GM23248 (cell line): ENCODE measurements at regions not wholly inside any gene's neighbourhood (a gene's known extent, or its start where the extent isn't known, plus 50 kb on each side); places are given as distances from the start of the nearest gene placed in this dataset.
A peak's percentile ranks its signal among the peaks of the same experiment; 100 is the strongest.

Experiments used
- DNase-seq: peaks from one replicate; pipeline ENCODE4 v3.0.0-alpha.2; 2015
- H2AFZ ChIP-seq: fragments of 200-600 bp; sonication (generic); 2 replicates; pipeline ENCODE4 v1.6.1; 2016; ENCODE audit warnings: antibody characterized with exemption
- H3F3A ChIP-seq: fragments of 200-600 bp; sonication (generic); 2 replicates; pipeline ENCODE4 v1.6.1; 2016; ENCODE audit warnings: mild to moderate bottlenecking, antibody characterized with exemption, mixed run types; ENCODE audit not compliant: insufficient read depth
- H3K27ac ChIP-seq: fragments of 200-600 bp; sonication (generic); 2 replicates; pipeline ENCODE4 v1.5.1; 2016; ENCODE audit warnings: mild to moderate bottlenecking
- H3K27me3 ChIP-seq: fragments of 200-600 bp; sonication (generic); replicated peaks from 2 replicates; pipeline ENCODE4 v1.6.1; 2016; ENCODE audit warnings: mild to moderate bottlenecking; ENCODE audit not compliant: insufficient read depth
- H3K36me3 ChIP-seq: fragments of 200-600 bp; sonication (generic); 2 replicates; pipeline ENCODE4 v1.6.1; 2016; ENCODE audit warnings: low read depth, mild to moderate bottlenecking
- H3K4me1 ChIP-seq: fragments of 200-600 bp; sonication (generic); 2 replicates; pipeline ENCODE4 v1.6.1; 2016; ENCODE audit warnings: mild to moderate bottlenecking; ENCODE audit not compliant: insufficient read depth
- H3K4me2 ChIP-seq: fragments of 200-600 bp; sonication (generic); one replicate; pipeline ENCODE4 v1.6.1; 2016; ENCODE audit warnings: mild to moderate bottlenecking; ENCODE audit not compliant: unreplicated experiment
- H3K4me3 ChIP-seq: fragments of 200-600 bp; sonication (generic); 2 replicates; pipeline ENCODE4 v1.5.1; 2016; ENCODE audit warnings: mild to moderate bottlenecking
- H3K79me2 ChIP-seq: fragments of 200-600 bp; sonication (generic); 2 replicates; pipeline ENCODE4 v1.6.1; 2016; ENCODE audit warnings: mild to moderate bottlenecking; ENCODE audit not compliant: insufficient read depth
- H3K9ac ChIP-seq: fragments of 200-600 bp; sonication (generic); 2 replicates; pipeline ENCODE4 v1.6.1; 2016; ENCODE audit warnings: mild to moderate bottlenecking
- H3K9me2 ChIP-seq: fragments of 200-600 bp; sonication (generic); 2 replicates; pipeline ENCODE4 v1.6.1; 2016; ENCODE audit warnings: mixed run types, mild to moderate bottlenecking, moderate library complexity; ENCODE audit not compliant: insufficient read depth
- H3K9me3 ChIP-seq: fragments of 200-600 bp; sonication (generic); one replicate; pipeline ENCODE4 v1.6.1; 2017; ENCODE audit warnings: low read depth
- H4K20me1 ChIP-seq: fragments of 200-600 bp; sonication (generic); 2 replicates; pipeline ENCODE4 v1.6.0; 2016; ENCODE audit not compliant: insufficient read depth
- EZH2 ChIP-seq: fragments of 200-600 bp; sonication (generic); IDR thresholded peaks from 2 replicates; pipeline ENCODE4 v1.6.1; 2018; ENCODE audit warnings: antibody characterized with exemption, mild to moderate bottlenecking; ENCODE audit not compliant: insufficient read depth, poor library complexity, severe bottlenecking
- EZH2phosphoT487 ChIP-seq: fragments of 200-600 bp; sonication (generic); IDR thresholded peaks from 2 replicates; pipeline ENCODE4 v1.6.1; 2018; ENCODE audit warnings: antibody characterized with exemption, moderate library complexity, mild to moderate bottlenecking, low read depth; ENCODE audit not compliant: insufficient read depth
- WGBS, 2 experiments: methylation state at CpG; one replicate each; pipeline ENCODE4 v1.1.6; 2015 to 2017; ENCODE audit warnings: low lambda C conversion rate in 2 of 2, low coverage in 1 of 2; ENCODE audit errors: missing lambda C conversion rate in 2 of 2; 5-methylcytosine and 5-hydroxymethylcytosine counted together
- in situ Hi-C: fragments of 300-500 bp; cut with MboI; formaldehyde crosslinking; loops from 2 replicates; pipeline ENCODE4 v1.15.0; 2020

DNA sequence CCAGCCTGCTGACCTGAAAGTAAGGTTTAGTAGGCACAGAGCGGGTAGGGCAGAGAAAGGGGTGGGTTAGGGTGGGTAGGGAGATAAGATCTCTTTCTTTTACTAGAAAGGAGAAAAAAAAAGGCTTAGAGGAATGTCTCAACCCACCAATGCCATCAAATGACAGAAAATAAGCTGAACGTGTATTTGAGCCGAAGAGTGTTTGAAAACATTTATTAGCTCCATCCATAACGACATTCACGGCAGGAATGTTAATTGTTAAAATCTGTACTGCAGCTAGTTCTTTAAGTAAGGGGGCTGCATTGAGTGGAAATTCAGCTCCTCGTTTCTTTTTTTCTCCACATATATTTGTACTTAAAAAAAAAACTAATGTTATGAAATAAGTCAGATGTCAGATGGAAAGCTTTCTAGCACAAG, 63.7 kb upstream of the ARID5B start:
- H3K79me2 ChIP-seq, result no peaks in the 10 kb centered on the region
- DNase-seq, result peak; percentile 9
- TF ChIP-seq EZH2 (no peak), EZH2phosphoT487 (no peak)
- H3K4me1 ChIP-seq, result peaks cover 52% of the 10 kb centered on the region
- H3K9me2 ChIP-seq, result no peaks in the 10 kb centered on the region
- H3F3A ChIP-seq, result peaks cover 38% of the 10 kb centered on the region
- in situ Hi-C loops, result no loop called here
- H3K9me3 ChIP-seq, result no peaks in the 10 kb centered on the region
- WGBS, 2 experiments, result 10 to 11% methylated on average over 6 of the region's 6 CpGs
- no peaks in the 10 kb centered on the region for H3K36me3 ChIP-seq
- peak overlapping the region; percentile 35 for H2AFZ ChIP-seq
- H4K20me1 ChIP-seq, result no peaks in the 10 kb centered on the region
- no peak overlapping the region for H3K9ac ChIP-seq
- no peaks in the 10 kb centered on the region for H3K27me3 ChIP-seq
- peak overlapping the region; percentile 75 for H3K4me2 ChIP-seq
- no peak overlapping the region for H3K27ac ChIP-seq
- peak overlapping the region; percentile 56 for H3K4me3 ChIP-seq

DNA sequence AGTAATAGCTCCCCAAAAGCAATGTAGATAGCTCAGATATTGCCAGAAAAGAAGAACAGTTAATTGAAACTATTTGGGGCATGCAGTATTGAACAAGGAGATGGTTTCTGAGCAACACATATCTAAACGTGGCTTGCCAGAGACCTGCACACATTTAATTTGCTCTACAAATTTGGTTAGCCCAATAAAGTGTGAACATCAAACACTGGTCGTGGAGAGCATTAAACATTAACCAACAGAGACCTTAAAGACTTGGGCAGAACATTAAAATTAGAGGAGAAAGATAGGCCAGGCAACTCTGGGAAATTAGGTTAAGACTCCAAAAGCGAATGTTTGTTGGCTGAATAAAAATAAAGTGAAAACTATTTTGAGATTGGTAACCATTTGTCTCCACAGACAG, 61.6 kb upstream of the ARID5B start:
- Histone ChIP-seq H3K9me3 (no peaks in the 10 kb centered on the region), H4K20me1 (no peaks in the 10 kb centered on the region), H3K27me3 (no peaks in the 10 kb centered on the region), H3K27ac (no peak overlapping the region), H3K4me3 (no peak overlapping the region), H2AFZ (no peak overlapping the region), H3K36me3 (no peaks in the 10 kb centered on the region), H3K9ac (no peak overlapping the region), H3K4me1 (peaks cover 58% of the 10 kb centered on the region), H3K79me2 (no peaks in the 10 kb centered on the region), H3F3A (peaks cover 40% of the 10 kb centered on the region), H3K9me2 (no peaks in the 10 kb centered on the region), H3K4me2 (no peak overlapping the region)
- in situ Hi-C loops, result no loop called here
- WGBS, 2 experiments, result 69 to 75% methylated on average over 3 of the region's 3 CpGs
- TF ChIP-seq EZH2 (no peak), EZH2phosphoT487 (no peak)
- DNase-seq, result no peak

GRCh38 chr10:61840403-61840802, 61.1 kb upstream of the ARID5B start:
- Histone ChIP-seq H3K36me3 (no peaks in the 10 kb centered on the region), H3K9me3 (no peaks in the 10 kb centered on the region), H3K9ac (no peak overlapping the region), H4K20me1 (no peaks in the 10 kb centered on the region), H3K4me1 (peaks cover 53% of the 10 kb centered on the region), H2AFZ (no peak overlapping the region), H3K27ac (no peak overlapping the region), H3K4me3 (no peak overlapping the region), H3K9me2 (no peaks in the 10 kb centered on the region), H3F3A (peaks cover 35% of the 10 kb centered on the region), H3K4me2 (no peak overlapping the region), H3K79me2 (no peaks in the 10 kb centered on the region), H3K27me3 (no peaks in the 10 kb centered on the region)
- no peak for DNase-seq
- 98% methylated on average over 4 of the region's 4 CpGs for WGBS, 2 experiments
- TF ChIP-seq EZH2phosphoT487 (no peak), EZH2 (no peak)
- in situ Hi-C loops, result no loop called here

DNA sequence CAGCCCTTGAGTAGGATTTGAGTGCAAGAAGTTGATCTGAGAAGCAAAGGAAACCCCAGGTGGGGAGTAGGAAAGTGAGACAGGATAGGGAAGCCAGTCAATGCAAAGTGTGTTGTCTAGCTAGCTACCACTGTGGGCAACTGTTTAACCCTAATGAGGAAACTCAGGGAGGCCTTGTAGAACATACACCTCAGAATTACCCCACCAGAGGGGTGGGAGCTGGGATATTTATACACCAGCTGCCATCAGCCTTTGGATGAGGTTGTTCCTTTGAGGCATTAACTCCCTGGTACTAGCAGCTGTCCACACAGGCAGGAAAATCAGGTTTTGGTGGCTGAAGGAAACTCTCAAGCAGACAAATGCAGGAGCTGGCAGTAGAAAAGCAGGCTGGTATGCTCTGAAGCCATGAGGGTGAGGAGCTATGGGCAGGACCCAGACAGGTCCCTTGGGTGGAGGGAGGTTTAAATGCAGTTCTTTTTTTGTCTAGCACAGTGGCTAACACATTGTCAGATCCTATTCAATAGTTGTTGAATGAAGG, 60.1 kb upstream of the ARID5B start:
- Histone ChIP-seq H3K9ac (no peak overlapping the region), H3K79me2 (no peaks in the 10 kb centered on the region), H3K9me2 (no peaks in the 10 kb centered on the region), H3K27ac (no peak overlapping the region), H3K4me1 (peaks cover 43% of the 10 kb centered on the region), H4K20me1 (no peaks in the 10 kb centered on the region), H3K9me3 (no peaks in the 10 kb centered on the region), H3F3A (peaks cover 25% of the 10 kb centered on the region), H2AFZ (no peak overlapping the region), H3K27me3 (no peaks in the 10 kb centered on the region), H3K36me3 (no peaks in the 10 kb centered on the region), H3K4me3 (no peak overlapping the region), H3K4me2 (no peak overlapping the region)
- TF ChIP-seq EZH2, result no peak
- TF ChIP-seq EZH2phosphoT487, result no peak
- DNase-seq, result no peak
- in situ Hi-C loops, result no loop called here
